HG02571 (cell line): ENCODE measurements at regions not wholly inside any gene's neighbourhood (a gene's known extent, or its start where the extent isn't known, plus 50 kb on each side); places are given as distances from the start of the nearest gene placed in this dataset.
"Not testable (repeated sequence)": the region's sequence is repeated elsewhere in the genome, so short reads cannot be mapped to it uniquely, and the experiment has no call there.

Experiments
- ATAC-seq: cut with Tn5 transposase; IDR thresholded peaks from one replicate; pipeline ENCODE4 v1.9.1; 2021; ENCODE audit warnings: mild to moderate bottlenecking, moderate library complexity; ENCODE audit not compliant: unreplicated experiment

DNA sequence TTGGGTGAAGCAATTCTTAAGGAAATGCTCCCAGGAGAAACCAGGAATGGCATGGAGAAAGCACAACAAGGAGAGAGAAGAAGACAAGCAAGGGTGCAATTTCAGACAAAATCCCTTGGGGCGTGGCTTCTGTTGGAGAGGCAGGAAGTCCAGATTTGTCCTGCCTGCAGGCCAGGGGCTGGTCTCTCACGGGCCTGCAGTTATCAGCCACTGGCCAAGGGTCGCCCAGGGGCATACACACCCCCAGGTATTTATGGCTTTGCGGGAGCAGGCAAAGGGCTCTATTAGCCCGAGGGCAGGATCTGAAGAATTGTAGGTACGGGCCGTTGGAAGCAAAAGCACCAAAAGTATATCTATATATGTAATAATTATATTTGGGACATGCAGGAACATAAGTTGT lies 87.7 kb downstream of the IYD start:
- no peak for ATAC-seq

DNA sequence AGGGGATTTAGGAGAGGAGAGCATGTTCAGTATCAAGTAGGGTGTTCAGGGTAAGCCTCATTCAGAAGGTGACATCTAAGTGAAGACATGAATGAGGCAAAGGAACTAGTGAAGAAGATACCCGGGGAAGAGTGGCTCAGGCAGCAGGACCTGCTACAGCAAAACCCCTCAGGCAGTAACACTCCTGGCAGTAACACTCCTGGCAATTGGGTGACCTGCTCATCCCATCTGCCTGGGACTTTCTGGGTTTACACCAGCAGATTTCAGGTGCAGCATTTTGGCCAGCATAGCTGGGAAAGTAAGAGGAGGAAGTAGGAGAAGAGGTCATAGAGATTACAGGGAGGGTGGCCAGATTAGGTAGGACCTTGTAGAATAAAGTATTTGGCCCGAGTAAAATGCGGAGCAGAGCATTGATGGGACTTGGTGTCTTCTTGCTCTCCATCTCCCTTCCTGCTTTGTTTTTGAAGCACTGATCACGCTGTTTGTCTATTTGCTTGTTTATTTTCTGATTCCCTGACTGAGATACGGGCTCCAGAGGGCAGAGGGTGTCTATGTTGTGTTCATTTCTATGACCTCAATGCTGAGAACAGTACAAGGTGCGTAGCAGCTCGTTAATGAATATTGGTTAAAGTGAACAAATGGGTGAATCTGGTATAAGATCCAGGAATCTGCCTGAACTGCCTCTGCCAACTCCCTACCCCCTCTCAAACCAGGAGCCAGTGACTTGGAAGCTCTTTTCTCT lies 88.3 kb downstream of the IYD start:
- no peak for ATAC-seq

DNA sequence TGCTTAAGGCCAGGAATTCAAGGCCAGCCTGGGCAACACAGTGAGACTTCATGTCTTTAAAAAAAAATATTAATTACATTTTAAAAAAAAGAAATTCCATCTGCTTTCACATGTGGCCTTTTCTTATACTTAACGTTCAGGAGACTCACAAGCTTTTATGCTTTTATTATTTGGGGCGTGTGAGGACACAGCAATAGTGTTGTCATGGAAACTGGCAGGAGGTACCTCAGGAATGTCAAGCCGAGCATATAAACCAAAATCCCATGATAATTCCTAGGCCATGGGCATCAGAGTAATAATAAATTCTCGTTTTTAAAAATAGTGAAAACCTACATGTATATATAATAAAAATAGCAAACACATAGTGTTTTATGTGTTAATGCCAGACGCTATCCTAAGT lies 89.8 kb downstream of the IYD start:
- ATAC-seq, result no peak

DNA sequence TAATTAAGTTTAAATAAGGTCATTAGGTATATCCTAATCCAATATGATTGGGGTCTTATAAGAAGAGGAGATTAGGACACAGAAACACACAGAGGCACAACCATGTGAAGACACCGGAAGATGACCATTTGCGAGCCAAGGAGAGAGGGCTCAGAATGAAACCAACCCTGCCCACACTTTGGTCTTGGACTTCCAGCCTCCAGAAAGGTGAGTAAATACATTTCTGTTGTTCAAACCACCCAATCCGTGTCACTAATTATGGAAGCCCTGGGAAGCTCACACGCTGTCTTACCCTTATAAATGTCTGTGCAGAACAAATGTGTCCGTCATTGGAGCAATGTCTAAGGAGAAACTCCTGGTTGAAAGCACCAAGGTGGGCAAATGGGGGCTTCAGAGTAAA lies 95.0 kb downstream of the IYD start:
- ATAC-seq, result no peak

DNA sequence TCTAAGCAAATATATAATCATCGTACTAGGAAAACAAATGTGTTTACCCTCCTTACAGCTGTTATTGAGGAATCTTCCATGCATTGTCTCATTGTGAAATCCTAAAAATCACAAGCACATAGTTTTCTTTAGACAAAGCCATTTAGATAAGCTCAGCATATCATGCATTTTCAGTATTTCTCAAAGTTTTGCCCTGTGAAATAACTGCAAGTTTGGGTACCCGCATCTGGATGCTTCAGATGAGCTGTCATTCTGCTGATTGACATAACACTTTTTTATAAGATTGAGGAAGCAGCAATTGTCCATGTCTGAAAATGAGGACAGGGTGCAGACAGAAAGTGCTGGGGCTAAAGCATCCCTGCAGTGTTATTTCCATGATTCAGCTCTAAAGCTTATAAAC lies 96.2 kb downstream of the IYD start:
- no peak for ATAC-seq

DNA sequence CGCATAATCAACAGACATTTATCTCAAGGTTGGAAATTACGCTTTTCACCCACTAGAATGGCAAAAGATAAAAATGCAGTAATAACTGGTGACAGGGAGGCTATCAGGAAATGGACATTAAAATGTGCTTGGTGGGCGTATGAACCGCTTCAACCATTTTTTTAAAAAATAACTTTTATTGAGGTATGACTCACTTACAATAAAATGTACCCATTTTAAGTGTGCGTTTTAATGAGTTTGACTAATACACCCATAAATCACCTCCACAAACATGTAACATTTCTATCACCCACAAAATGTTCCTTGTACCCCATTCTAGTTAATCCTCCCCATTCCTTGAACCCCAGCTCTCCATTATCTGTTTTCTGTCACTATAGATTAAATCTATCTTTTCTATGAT lies 96.8 kb downstream of the IYD start:
- no peak for ATAC-seq

DNA sequence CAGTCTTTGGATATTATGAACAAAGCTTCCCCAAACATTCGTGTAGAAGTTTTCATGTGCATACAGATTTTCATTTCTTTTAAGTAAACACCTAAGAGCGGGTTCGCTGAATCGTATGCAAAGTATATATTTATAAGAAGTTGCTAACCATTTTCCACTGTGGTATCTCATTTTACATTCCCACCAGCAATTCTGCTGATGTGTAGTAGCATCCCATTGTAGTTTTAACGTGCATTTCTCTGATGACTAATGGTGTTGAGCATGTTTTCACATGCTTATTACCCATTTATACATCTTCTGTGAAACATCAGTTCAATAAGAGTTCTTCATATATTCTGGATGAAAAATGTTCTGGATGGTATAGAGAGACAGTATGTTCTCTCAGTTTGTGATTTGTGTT lies 97.4 kb downstream of the IYD start:
- ATAC-seq, result no peak

DNA sequence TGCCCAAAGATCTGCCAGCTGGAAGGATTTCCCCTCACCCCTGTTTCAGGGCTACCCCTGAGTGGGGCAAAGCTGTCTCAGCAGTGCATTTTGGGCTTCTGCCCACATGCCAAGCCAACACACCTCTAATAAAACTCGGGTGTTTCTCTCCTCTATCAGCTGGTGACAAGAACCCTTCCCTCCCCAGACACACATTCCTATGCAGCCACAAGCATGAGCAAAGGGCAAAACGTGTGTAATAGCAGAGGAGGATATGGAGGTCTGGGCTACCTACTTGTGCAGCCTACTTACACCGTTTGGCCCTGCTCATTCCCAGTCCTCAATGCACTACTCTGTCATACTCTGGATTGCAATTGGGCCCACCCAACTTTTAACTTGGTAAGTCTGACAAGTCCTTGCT lies 101.3 kb downstream of the IYD start:
- ATAC-seq, result no peak

DNA sequence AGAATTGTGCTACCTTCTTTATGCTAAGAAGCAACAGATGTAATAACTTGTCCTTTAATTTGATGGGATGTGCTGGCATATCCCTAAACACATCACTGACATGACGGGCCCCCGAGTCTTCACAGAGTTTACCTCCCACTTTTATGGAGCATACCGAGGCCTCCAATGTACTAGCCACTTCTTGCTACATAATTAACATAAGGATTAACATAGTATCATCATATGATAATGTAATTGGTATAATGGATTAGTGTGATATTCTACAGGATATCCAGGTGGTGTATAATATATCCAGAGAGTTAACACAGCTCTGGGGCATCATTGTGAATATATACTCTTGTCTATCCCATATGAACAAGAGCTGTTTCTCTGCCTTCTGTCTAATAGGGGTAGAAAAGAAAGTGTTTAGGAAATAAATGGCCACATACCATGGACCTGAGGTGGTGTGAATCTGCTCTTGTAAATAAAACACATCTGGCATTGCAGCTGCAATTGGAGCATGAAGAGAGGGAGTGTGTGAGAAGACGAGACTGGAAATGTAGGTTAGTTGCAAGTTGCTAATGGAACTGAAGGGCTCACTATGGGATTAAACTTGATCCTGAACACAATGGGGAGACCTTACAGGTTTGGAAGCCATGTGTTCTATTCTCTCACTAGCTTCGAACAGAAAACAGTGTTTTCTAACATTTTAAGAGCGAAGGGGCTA lies 102.3 kb downstream of the IYD start:
- ATAC-seq, result no peak

DNA sequence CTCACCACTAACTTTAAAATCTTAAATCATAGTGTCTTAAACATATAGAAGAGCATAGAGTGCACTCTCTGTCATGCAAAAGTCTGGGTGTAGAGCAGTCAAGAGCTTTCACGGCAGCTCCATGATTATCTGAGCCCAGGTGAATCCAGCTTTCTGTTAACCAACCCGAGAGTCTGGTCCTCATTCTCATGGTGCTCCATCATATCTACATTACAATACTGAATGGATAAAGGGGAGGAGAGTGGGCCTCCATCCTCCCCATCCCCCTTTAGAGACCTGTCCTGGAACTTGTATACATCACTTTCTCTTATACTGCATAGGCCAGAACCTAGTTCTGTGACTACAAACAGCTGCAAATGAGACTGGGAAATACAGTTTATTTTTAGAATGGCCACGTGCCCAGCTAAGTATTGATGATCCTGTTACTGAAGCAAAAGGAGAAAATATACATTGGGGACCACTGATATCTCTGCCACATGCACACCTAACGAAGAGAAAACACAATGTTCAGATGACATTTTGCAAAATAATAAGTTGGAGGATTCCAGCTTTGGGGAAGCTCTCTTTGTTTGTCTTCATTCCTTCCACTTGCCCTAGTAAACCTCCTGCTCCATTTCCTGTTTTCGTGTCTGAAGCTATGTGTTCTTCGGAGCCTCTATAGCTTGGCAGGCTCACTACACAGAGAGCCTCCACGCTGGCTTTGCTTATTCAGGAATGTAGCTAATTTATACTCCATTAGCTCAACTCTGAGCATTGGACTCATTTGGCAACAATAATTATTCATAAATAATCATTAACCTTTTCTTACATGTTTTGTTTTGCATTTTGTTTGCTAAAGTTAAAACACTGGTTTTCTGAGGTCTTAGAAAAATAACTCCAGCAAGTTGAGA lies 110.1 kb downstream of the IYD start:
- ATAC-seq, result no peak

DNA sequence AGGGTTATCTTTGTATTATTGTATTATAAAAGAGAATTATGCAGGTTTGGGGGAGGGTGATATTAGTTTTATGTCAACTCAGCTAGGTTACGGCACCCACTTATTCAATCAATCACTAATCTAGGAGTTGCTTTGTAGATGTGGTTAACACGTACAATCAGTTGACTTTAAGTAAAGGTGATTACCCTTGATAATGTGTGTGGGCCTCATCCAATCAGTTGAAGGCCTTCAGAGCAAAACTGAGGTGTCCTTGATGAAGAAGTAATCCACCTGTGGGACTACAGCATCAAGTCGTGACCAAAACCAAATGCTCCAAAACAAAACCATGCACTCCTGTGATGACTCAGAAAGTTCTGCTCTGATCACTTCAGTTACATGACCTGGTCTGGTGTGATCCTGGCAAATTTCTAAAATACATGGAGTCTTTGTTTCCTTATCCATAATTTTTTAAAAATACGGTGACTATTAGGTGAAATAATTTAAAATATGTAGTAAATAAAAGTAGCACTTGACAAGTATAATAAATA lies 114.1 kb downstream of the IYD start:
- ATAC-seq, result no peak

DNA sequence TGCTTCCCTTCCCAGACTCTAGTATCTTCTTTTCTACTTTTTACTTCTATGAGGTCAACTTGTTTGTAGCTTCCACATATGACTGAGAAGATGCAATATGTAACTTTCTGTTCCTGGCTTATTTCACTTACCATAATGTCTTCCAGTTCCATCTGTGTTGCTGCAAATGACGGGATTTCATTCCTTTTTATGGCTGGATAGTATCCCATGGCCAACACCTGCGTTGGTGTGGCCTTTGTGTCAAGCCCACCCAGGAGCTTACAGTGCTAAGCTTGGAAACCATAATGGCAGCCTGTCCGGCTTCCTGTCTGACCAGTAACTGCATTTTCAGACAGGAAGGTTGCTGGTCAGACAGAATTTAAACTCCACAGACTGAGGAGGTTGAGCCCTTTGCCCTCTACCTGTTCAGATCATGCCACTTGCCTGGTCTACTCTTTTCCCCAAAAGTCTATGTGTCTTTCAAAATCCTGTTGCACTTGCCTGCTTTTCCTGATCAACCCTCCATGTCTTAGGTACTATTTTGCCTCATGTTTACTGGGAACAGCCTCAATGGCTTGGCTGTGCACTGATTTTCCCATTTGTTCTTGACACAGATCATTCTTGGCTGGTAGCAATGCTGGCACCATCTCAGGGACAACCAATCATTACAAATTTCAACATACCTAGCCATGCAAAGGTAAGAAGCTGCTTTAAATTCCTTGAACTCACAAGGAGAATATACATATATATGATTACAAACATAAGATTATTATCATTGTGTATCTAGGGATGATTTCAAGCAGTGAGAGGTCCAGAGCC lies 114.3 kb upstream of the PLEKHG1 start:
- ATAC-seq, result no peak

DNA sequence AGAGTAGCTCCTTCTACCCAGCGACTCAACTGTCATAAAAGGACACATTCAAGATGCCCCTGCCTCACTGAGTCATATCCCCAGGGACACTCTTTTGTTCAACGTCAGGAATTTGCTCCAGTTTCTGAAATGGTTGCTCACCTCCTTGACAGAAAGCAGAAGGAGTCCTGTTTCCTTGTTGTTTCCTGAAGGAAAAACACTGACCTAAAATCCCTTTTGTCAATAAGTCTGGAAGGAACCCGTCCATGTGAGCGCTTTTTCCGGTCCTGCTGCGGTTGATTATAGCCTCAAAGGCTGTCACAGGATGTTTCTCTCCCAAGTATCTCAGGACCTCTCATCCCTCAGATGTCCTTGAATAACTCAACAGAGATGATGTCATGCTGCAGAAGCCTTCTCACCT lies 113.6 kb upstream of the PLEKHG1 start:
- ATAC-seq, result no peak

DNA sequence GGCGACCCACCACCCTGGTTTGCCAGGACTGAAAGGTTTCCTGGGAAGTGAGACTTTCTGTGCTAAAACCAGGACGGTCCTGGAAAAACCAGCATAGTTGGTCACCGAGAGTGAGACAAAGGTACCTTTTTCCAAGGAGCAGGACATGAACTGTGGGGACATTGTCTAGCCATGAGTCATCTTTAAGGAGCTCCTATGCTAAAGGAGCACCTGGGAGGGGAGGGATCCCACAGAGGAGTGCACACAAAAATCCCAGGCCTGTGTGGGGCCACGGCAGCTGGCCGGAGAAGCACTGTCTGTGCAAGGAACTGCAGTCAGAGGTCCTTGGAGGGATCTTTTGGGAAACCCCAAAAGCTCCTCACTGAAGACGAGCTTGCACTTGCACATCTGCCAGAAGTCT lies 109.1 kb upstream of the PLEKHG1 start:
- no peak for ATAC-seq

DNA sequence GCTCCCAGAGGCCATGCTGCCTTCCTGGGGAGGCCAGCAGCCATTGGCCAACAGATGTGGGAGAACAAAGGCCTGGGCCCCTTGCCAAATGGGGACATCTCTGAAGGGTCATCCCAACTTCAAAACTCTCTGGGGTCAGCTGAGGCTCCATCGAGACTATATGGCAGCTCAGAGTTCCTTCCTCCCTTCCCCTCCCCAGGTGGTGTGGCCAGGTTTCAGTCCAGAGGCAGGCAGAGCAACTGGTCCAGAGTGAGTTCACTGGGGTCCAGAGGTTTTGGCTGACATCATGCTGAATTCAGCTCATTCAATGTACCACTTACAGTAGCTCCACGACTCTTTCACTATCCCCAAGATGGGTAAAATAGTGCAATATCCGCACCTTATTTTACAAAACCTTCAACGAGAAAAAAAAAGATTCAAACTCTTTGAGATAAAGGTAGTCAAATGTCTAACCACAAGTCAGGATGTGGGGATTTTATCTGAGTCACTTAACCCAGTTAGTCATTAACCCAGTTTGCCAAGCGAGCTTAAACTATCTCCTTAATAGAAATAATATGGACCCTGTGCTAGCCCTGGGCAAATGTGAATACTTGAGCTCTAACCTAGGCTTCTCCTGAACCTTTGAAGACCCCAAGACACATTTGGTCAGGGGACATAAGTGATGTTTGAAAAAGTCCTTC lies 108.4 kb upstream of the PLEKHG1 start:
- peak; percentile 86 for ATAC-seq

DNA sequence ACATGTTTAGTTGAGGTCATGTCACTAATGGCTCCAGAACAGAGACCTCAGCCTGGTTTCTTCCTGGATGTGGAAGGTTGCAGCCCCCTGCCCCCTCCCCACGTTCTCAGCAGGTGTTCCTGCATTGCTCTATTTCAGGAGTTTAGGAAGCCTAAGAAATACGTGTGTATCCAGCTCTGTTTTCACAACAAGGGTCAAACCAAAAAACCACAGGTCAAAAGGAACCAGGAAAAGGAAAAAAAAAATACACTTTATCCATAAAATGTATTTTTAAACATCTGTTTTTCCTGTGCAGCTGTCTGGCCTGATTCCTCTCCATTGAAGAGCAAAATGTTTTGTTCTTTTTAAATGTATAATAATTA lies 107.9 kb upstream of the PLEKHG1 start:
- no peak for ATAC-seq

DNA sequence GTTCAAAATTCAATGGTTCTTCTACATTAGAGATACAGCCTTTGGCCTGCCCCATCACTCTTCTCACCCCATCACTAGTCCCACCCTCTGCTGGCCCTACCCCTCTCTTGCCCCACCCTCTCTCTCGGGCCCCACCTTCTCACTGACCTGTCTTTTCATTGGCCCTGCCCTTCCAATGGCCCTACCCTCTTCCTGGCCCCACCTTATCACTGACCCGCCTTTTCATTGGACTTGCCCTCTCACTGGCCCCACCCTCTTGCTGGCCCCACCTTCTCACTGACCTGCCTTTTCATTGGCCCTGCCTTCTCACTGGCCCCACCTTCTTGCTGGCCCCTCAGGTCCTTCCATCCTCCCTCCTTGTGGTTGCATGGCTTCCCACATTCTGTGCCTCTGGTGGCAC lies 107.2 kb upstream of the PLEKHG1 start:
- no peak for ATAC-seq

DNA sequence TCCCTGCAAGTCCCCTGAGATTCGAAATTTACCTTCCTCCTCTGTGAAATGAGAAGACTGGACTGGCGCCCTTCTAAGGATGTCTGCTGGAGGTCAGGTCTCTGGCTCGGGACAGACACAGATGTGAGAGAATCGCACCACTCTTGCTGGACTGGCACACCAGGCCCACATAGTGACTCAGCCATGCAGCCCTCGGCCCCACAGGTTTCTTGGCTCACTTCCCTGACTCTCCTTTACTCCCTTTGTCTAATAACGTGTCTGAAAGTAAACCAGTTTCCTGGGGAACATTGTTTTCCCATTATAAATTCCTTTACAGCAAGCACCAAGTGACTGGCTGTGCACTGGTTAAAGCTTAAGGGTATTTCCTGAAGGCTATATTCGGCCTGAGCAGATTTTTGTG lies 106.7 kb upstream of the PLEKHG1 start:
- ATAC-seq, result no peak

DNA sequence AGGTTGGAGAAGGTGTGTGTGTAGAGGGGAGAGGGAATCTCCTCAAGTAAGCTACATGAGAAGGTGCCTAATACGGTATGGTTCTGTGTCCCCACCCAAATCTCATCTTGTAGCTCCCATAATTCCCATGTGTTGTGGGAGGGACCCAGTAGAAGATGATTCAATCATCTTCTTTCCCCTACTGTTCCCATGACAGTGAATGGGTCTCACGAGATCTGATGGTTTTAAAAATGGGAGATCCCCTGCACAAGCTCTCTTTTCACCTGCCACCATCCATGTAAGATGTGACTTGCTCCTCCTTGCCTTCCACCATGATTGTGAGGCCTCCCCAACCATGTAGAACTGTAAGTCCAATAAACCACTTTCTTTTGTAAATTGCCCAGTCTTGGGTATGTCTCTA lies 106.1 kb upstream of the PLEKHG1 start:
- not testable (repeated sequence) for ATAC-seq

DNA sequence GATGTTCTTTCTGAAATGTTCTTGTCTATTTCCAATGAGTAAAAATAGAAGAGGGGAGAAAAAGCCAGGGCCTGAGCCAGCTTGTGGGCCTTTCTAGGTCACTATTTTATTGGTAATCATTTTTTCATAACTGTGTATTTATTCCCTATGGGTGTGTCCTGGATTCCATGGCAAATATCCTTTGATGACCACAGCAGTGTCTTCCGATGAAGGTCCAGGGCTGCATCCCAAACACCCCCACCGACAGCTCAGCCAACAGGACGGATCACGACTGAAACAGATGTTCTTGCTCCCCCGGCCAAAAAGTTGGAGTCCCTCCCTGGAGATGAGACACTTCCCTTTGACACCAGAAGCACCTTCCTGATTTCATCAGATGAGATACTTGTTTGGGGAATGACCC lies 105.4 kb upstream of the PLEKHG1 start:
- no peak for ATAC-seq
